Ishikawa (cell line): ENCODE measurements at regions not wholly inside any gene's neighbourhood (a gene's known extent, or its start where the extent isn't known, plus 50 kb on each side); places are given as distances from the start of the nearest gene placed in this dataset.

Experiments
- CEBPB ChIP-seq: IDR thresholded peaks from 2 replicates; pipeline ENCODE4 v1.6.1; 2012
- EP300 ChIP-seq: IDR thresholded peaks from 2 replicates; pipeline ENCODE4 v1.6.1; 2012; ENCODE audit warnings: borderline replicate concordance
- MAX ChIP-seq: IDR thresholded peaks from 2 replicates; pipeline ENCODE4 v1.6.1; 2012
- NFIC ChIP-seq: IDR thresholded peaks from 2 replicates; pipeline ENCODE4 v1.6.1; 2012
- RAD21 ChIP-seq: IDR thresholded peaks from 2 replicates; pipeline ENCODE4 v1.6.1; 2012; ENCODE audit warnings: low read depth
- REST ChIP-seq: IDR thresholded peaks from 2 replicates; pipeline ENCODE4 v1.6.1; 2012; ENCODE audit warnings: low read depth, mild to moderate bottlenecking
- TAF1 ChIP-seq: IDR thresholded peaks from 2 replicates; pipeline ENCODE4 v1.6.1; 2012; ENCODE audit warnings: low read depth, mild to moderate bottlenecking
- TEAD4 ChIP-seq: IDR thresholded peaks from 2 replicates; pipeline ENCODE4 v1.6.1; 2012
- YY1 ChIP-seq: IDR thresholded peaks from 2 replicates; pipeline ENCODE4 v1.6.1; 2012; ENCODE audit warnings: low read depth

- TF ChIP-seq NFIC (no peak), YY1 (no peak), REST (no peak), MAX (no peak), TEAD4 (no peak), EP300 (no peak), TAF1 (no peak), CEBPB (no peak), RAD21 (no peak)
Observed at GRCh38 chr4:103907414-103907813, 187.6 kb upstream of the TACR3 start.
